ENCODE measurements at regions not wholly inside any gene's neighbourhood (a gene's known extent, or its start where the extent isn't known, plus 50 kb on each side); places are given as distances from the start of the nearest gene placed in this dataset.

GRCh38 chr20:48201885-48202284 lies 416.6 kb upstream of the SULF2 start:
- TF ChIP-seq POLR2AphosphoS5 (IDR thresholded peaks at IDR 0.05; ENCODE audit: low read depth): no peak
- TF ChIP-seq CTCF (IDR thresholded peaks at IDR 0.05; ENCODE audit: insufficient read depth, low read length): no peak
